ENCODE measurements at regions not wholly inside any gene's neighbourhood (a gene's known extent, or its start where the extent isn't known, plus 50 kb on each side); places are given as distances from the start of the nearest gene placed in this dataset.

- no peak for TF ChIP-seq CTCF (IDR thresholded peaks at IDR 0.05)
- TF ChIP-seq EP300 (IDR thresholded peaks at IDR 0.05): no peak
- TF ChIP-seq POLR2A (IDR thresholded peaks at IDR 0.05; ENCODE audit: low read depth): no peak
- no peak for TF ChIP-seq POLR2AphosphoS5 (IDR thresholded peaks at IDR 0.05)
Observed at GRCh38 chr6:113092795-113093194, 745.7 kb downstream of the RFPL4B start.
